GM23338 (cell line): ENCODE measurements at regions not wholly inside any gene's neighbourhood (a gene's known extent, or its start where the extent isn't known, plus 50 kb on each side); places are given as distances from the start of the nearest gene placed in this dataset.

Experiments used
- ATAC-seq: fragments of 200-7000 bp; cut with Tn5 transposase; 3 replicates; pipeline ENCODE4 v1.9.1; 2020
- DNase-seq: peaks from one replicate; pipeline ENCODE4 v3.0.0-alpha.2; 2015; ENCODE audit warnings: low spot score
- H2AFZ ChIP-seq: fragments of 200-600 bp; sonication (generic); 2 replicates; pipeline ENCODE4 v1.8.0; 2016; ENCODE audit warnings: antibody characterized with exemption, mild to moderate bottlenecking, moderate library complexity
- H3F3A ChIP-seq: fragments of 200-600 bp; sonication (generic); replicated peaks from 2 replicates; pipeline ENCODE4 v1.8.0; 2017; ENCODE audit warnings: antibody characterized with exemption, mixed run types, low read depth
- H3K27ac ChIP-seq: fragments of 200-600 bp; sonication (generic); 2 replicates; pipeline ENCODE4 v1.6.1; 2016; ENCODE audit warnings: low read depth
- H3K27me3 ChIP-seq: fragments of 200-600 bp; sonication (generic); 2 replicates; pipeline ENCODE4 v1.8.0; 2016; ENCODE audit warnings: mild to moderate bottlenecking, mixed run types, moderate library complexity; ENCODE audit not compliant: insufficient read depth
- H3K36me3 ChIP-seq: fragments of 200-600 bp; sonication (generic); 2 replicates; pipeline ENCODE4 v1.8.0; 2016; ENCODE audit warnings: mild to moderate bottlenecking; ENCODE audit not compliant: insufficient read depth
- H3K4me1 ChIP-seq: fragments of 200-600 bp; sonication (generic); 2 replicates; pipeline ENCODE4 v1.8.0; 2016; ENCODE audit warnings: mild to moderate bottlenecking, moderate library complexity; ENCODE audit not compliant: insufficient read depth
- H3K4me2 ChIP-seq: fragments of 200-600 bp; sonication (generic); 2 replicates; pipeline ENCODE4 v1.7.1; 2017; ENCODE audit warnings: mixed run types
- H3K4me3 ChIP-seq: fragments of 200-600 bp; sonication (generic); 2 replicates; pipeline ENCODE4 v1.6.1; 2016; ENCODE audit warnings: mixed run types
- H3K79me2 ChIP-seq: fragments of 200-600 bp; sonication (generic); replicated peaks from 2 replicates; pipeline ENCODE4 v1.8.0; 2017; ENCODE audit warnings: mild to moderate bottlenecking; ENCODE audit not compliant: insufficient read depth
- H3K9me2 ChIP-seq: fragments of 200-600 bp; sonication (generic); 2 replicates; pipeline ENCODE4 v1.8.0; 2017; ENCODE audit not compliant: insufficient read depth
- H4K20me1 ChIP-seq: fragments of 200-600 bp; sonication (generic); replicated peaks from 2 replicates; pipeline ENCODE4 v1.8.0; 2017; ENCODE audit warnings: mild to moderate bottlenecking; ENCODE audit not compliant: insufficient read depth
- H3K27ac Mint-ChIP-seq: 2 replicates; pipeline ENCODE4 v1.8.0; 2020; ENCODE audit warnings: inconsistent platforms, mild to moderate bottlenecking, moderate library complexity, mixed read lengths
- H3K27me3 Mint-ChIP-seq: 3 replicates; pipeline ENCODE4 v1.8.0; 2022; ENCODE audit warnings: low read depth, mild to moderate bottlenecking, moderate library complexity, mixed read lengths, inconsistent platforms; ENCODE audit not compliant: insufficient read depth, poor library complexity
- H3K36me3 Mint-ChIP-seq: 3 replicates; pipeline ENCODE4 v1.8.0; 2021; ENCODE audit warnings: low read depth, mild to moderate bottlenecking, inconsistent platforms, moderate library complexity, mixed read lengths
- H3K4me1 Mint-ChIP-seq: 3 replicates; pipeline ENCODE4 v1.8.0; 2020; ENCODE audit warnings: mild to moderate bottlenecking, inconsistent platforms, mixed read lengths
- H3K4me3 Mint-ChIP-seq: 3 replicates; pipeline ENCODE4 v1.8.0; 2021; ENCODE audit warnings: moderate library complexity, mild to moderate bottlenecking, inconsistent platforms, mixed read lengths
- H3K9me3 Mint-ChIP-seq: 3 replicates; pipeline ENCODE4 v1.8.0; 2020; ENCODE audit warnings: moderate library complexity, mild to moderate bottlenecking, inconsistent platforms, mixed read lengths
- CTCF ChIP-seq, 2 experiments: fragments of 200-600 bp in 1 of 2; sonication (generic) in 1 of 2; conservative IDR thresholded peaks; 2 replicates each; pipeline versions ENCODE4 v1.5.1 to v1.6.1; 2016 to 2017; ENCODE audit warnings: antibody characterized with exemption in 2 of 2, low read depth in 2 of 2, mild to moderate bottlenecking in 2 of 2, moderate library complexity in 1 of 2
- EZH2 ChIP-seq: fragments of 200-600 bp; sonication (generic); IDR thresholded peaks from one replicate; pipeline ENCODE4 v1.8.0; 2017; ENCODE audit warnings: antibody characterized with exemption, mild to moderate bottlenecking, low read depth; ENCODE audit not compliant: unreplicated experiment
- EZH2phosphoT487 ChIP-seq: fragments of 200-600 bp; sonication (generic); IDR thresholded peaks from one replicate; pipeline ENCODE4 v1.8.1; 2018; ENCODE audit warnings: antibody characterized with exemption; ENCODE audit not compliant: unreplicated experiment
- JUNB ChIP-seq: IDR thresholded peaks from one replicate; pipeline ENCODE4 v1.6.1; 2016; ENCODE audit warnings: antibody characterized with exemption; ENCODE audit not compliant: unreplicated experiment
- POLR2AphosphoS5 ChIP-seq: IDR thresholded peaks from 2 replicates; pipeline ENCODE4 v1.6.1; 2016; ENCODE audit warnings: antibody characterized with exemption, low read depth
- STAT1 ChIP-seq: IDR thresholded peaks from one replicate; pipeline ENCODE4 v1.6.1; 2016; ENCODE audit warnings: antibody characterized with exemption; ENCODE audit not compliant: unreplicated experiment
- ZNF114 ChIP-seq: fragments of 250-450 bp; sonication (Bioruptor Pico); IDR thresholded peaks from 2 replicates; pipeline ENCODE4 v1.5.0; 2020; ENCODE audit warnings: mild to moderate bottlenecking, moderate library complexity
- ZNF462 ChIP-seq: fragments of 250-450 bp; sonication (Bioruptor Pico); IDR thresholded peaks from 2 replicates; pipeline ENCODE4 v1.5.0; 2020; ENCODE audit warnings: mild to moderate bottlenecking, moderate library complexity
- TF ChIP-seq, protein P1 (sequence below): IDR thresholded peaks from 2 replicates; pipeline ENCODE4 v1.6.1; 2016; ENCODE audit warnings: antibody characterized with exemption

- ATAC-seq (no peak), DNase-seq (no peak)
- Histone ChIP-seq H3K27me3 (no peaks in the 10 kb centered on the region), H3K79me2 (no peaks in the 10 kb centered on the region), H3K4me3 (no peak overlapping the region), H3K4me2 (no peak overlapping the region), H2AFZ (no peak overlapping the region), H3F3A (no peaks in the 10 kb centered on the region), H3K9me2 (no peaks in the 10 kb centered on the region), H4K20me1 (no peaks in the 10 kb centered on the region), H3K4me1 (peaks cover 9% of the 10 kb centered on the region), H3K36me3 (no peaks in the 10 kb centered on the region), H3K27ac (no peak overlapping the region)
- Mint-ChIP-seq H3K4me3 (no peak overlapping the region), H3K27me3 (no peaks in the 10 kb centered on the region), H3K4me1 (peaks cover 13% of the 10 kb centered on the region; the same call in 2 of the 3 replicates), H3K36me3 (0 out of 3 replicates have a peak, but pooled peaks cover 4% of the 10 kb centered on the region), H3K27ac (no peak overlapping the region), H3K9me3 (no peaks in the 10 kb centered on the region)
- TF ChIP-seq EZH2phosphoT487 (no peak), EZH2 (no peak), STAT1 (no peak), CTCF (conservative IDR thresholded peaks at IDR 0.05; ENCODE audit: low read depth in 2 of 2) (no peak), ZNF114 (CRISPR knock-in tag) (no peak)
These were observed 236.0 kb upstream of the TENT5A start for GRCh38 chr6:81988446-81988845.

DNA sequence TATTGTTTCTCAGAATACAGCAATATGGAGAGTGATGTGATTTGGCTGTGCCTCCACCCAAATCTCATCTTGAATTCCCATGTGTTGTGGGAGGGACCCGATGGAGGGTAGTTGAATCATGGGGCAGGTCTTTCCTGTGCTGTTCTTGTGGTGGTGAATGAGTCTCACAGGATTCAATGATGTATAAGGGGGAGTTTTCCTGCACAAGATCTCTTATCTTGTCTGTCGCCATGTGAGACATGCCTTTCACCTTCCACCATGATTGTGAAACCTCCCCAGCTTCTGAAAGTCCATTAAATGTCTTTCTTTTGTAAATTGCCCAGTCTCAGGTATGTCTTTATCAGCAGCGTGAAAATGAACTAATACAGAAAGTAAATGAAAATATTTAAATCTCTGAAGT is 234.8 kb upstream of the TENT5A start:
- Mint-ChIP-seq H3K27ac (no peak overlapping the region), H3K4me3 (no peak overlapping the region), H3K9me3 (no peaks in the 10 kb centered on the region), H3K36me3 (0 out of 3 replicates have a peak, but pooled peaks cover 4% of the 10 kb centered on the region), H3K4me1 (peaks cover 13% of the 10 kb centered on the region; the same call in 2 of the 3 replicates), H3K27me3 (no peaks in the 10 kb centered on the region)
- Histone ChIP-seq H3K9me2 (no peaks in the 10 kb centered on the region), H3K4me2 (no peak overlapping the region), H3K79me2 (no peaks in the 10 kb centered on the region), H3K27ac (no peak overlapping the region), H3K27me3 (no peaks in the 10 kb centered on the region), H2AFZ (no peak overlapping the region), H3F3A (no peaks in the 10 kb centered on the region), H4K20me1 (no peaks in the 10 kb centered on the region), H3K36me3 (no peaks in the 10 kb centered on the region), H3K4me1 (peaks cover 9% of the 10 kb centered on the region), H3K4me3 (no peak overlapping the region)
- TF ChIP-seq POLR2AphosphoS5, result no peak
- TF ChIP-seq JUNB, result no peak
- TF ChIP-seq ZNF114 (CRISPR knock-in tag), result no peak
- DNase-seq, result no peak
- no peak for ATAC-seq

DNA sequence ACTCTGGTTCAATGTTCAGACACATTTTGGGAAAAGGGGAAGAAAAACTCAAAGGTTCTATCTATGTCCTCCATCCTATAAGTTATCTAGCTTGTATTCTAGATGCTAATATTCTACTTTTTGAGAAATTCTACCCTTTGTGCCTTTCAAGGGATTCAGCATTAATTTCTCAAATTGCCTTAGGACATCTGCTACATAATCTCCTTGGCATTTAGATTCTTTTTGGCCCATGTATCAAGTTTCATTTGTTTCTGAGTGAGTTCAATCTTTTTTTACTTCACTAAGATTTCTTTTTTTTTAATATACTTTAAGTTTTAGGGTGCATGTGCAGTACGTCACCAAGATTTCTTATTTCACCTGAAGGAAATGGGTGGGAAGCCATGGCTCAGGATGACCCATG is 232.7 kb upstream of the TENT5A start:
- Mint-ChIP-seq H3K36me3 (peaks cover 4% of the 10 kb centered on the region; the same call in 1 of the 3 replicates), H3K27me3 (peaks cover 3% of the 10 kb centered on the region), H3K4me3 (no peak overlapping the region), H3K4me1 (peaks cover 13% of the 10 kb centered on the region; the same call in 2 of the 3 replicates), H3K27ac (peak overlapping the region; percentile 16; the same call in 1 of the 2 replicates), H3K9me3 (no peaks in the 10 kb centered on the region; the same call in 2 of the 3 replicates)
- Histone ChIP-seq H3K79me2 (no peaks in the 10 kb centered on the region), H3K4me1 (peaks cover 9% of the 10 kb centered on the region), H3K36me3 (no peaks in the 10 kb centered on the region), H4K20me1 (no peaks in the 10 kb centered on the region), H3K4me3 (no peak overlapping the region), H3K4me2 (no peak overlapping the region), H3K27ac (no peak overlapping the region), H2AFZ (no peak overlapping the region), H3K9me2 (no peaks in the 10 kb centered on the region), H3F3A (no peaks in the 10 kb centered on the region), H3K27me3 (no peaks in the 10 kb centered on the region)
- no peak for ATAC-seq
- DNase-seq, result no peak
- TF ChIP-seq, protein P1, sequence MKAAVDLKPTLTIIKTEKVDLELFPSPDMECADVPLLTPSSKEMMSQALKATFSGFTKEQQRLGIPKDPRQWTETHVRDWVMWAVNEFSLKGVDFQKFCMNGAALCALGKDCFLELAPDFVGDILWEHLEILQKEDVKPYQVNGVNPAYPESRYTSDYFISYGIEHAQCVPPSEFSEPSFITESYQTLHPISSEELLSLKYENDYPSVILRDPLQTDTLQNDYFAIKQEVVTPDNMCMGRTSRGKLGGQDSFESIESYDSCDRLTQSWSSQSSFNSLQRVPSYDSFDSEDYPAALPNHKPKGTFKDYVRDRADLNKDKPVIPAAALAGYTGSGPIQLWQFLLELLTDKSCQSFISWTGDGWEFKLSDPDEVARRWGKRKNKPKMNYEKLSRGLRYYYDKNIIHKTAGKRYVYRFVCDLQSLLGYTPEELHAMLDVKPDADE, result no peak
- TF ChIP-seq ZNF462 (CRISPR knock-in tag) (no peak), POLR2AphosphoS5 (no peak)
